Suppressor macrophage treated with lipopolysaccharide for 1 hour (primary cell): ENCODE measurements at regions not wholly inside any gene's neighbourhood (a gene's known extent, or its start where the extent isn't known, plus 50 kb on each side); places are given as distances from the start of the nearest gene placed in this dataset.
A peak's percentile ranks its signal among the peaks of the same experiment; 100 is the strongest.
"Not testable (repeated sequence)": the region's sequence is repeated elsewhere in the genome, so short reads cannot be mapped to it uniquely, and the experiment has no call there.

Experiments
- DNase-seq, 3 donors: peaks; one replicate each; pipeline ENCODE4 v3.0.0-alpha.2; 2020 to 2022

- peak; percentile 69 to 83 (median 79) for DNase-seq
Observed at GRCh38 chrX:151042842-151043241, 59.7 kb downstream of the HMGB3 start.

DNA sequence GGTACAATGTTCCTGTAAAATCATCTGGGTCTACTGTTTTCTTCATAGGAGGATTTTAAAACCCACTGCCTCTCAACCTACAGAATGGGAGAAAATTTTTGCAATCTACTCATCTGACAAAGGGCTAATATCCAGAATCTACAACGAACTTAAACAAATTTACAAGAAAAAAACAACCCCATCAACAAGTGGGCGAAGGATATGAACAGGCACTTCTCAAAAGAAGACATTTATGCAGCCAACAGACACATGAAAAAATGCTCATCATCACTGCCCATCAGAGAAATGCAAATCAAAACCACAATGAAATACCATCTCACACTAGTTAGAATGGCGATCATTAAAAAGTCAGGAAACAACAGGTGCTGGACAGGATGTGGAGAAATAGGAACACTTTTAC is 83.2 kb downstream of the HMGB3 start:
- DNase-seq, result not testable (repeated sequence)

- no peak for DNase-seq
Observed at GRCh38 chrX:151073767-151074166, 90.6 kb downstream of the HMGB3 start.

GRCh38 chrX:151081016-151081415 is 95.4 kb upstream of the GPR50 start:
- no peak for DNase-seq

DNA sequence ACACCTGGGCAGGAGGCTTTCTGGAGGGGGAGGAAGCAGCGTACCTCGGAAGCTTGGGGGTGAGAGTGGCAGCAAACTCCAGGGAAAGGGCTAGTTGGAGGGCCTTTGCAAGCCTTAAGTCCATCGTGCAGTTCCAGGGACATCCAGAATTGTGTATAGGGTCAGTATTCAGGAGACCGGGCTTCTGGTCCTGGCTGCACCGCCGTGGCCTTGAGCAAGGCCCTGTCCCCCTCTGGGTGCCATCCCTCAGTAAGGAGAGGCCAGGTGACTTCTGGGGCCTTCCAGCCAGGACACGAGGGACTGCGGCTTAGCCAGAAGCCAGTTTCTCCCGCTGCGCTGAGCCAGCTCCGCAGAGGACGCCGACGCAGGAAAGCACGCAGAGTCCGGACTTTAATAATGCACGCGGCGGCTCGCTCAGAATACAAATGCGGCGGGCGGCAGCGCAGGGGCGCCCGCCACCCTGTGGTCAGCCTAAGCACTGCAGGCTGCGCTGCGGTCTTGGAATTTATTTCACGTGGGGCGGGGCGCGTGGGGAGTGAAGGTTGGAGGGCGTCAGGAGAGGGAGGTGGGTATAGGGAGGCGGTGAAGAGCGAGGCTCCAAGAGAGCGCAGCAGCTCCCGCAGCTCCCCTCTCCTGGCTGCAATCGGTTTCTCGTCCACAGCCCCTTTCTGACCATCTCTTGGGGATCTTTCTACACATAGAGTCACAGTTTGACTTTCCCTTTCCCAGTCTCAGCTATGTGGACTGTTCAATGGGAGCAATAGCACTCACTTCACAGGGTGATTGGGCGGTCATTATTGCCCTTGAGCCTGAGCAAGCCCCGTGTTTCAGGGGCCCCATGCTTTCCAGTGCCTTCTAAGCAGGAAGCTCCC is 94.1 kb upstream of the GPR50 start:
- peak; percentile 65 to 80 (median 75) for DNase-seq

- DNase-seq, result no peak
Observed at GRCh38 chrX:151084454-151084853, 91.9 kb upstream of the GPR50 start.

DNA sequence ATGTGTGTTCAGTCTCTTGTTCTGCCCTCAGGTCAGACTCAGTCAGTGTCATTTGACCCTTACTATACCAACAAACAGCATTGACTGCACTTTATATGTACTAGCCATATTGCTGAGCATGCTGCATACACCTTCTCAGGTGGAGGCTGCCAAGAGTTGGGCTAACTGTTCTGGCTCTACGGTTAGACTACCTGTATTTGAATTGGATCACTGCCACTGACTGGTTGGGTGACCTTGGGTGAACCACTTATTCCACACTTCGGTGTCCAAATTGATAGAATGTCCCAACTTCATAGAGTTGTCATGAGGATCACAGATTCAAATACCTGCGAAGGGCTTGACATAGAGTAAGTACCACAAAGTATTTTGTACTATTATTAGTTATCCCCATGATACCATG is 91.2 kb upstream of the GPR50 start:
- no peak for DNase-seq

- DNase-seq, result no peak
Observed at GRCh38 chrX:151088221-151088620, 88.2 kb upstream of the GPR50 start.

- peak; percentile 18 to 35 (median 31) for DNase-seq
Observed at GRCh38 chrX:151099001-151099400, 77.4 kb upstream of the GPR50 start.

DNA sequence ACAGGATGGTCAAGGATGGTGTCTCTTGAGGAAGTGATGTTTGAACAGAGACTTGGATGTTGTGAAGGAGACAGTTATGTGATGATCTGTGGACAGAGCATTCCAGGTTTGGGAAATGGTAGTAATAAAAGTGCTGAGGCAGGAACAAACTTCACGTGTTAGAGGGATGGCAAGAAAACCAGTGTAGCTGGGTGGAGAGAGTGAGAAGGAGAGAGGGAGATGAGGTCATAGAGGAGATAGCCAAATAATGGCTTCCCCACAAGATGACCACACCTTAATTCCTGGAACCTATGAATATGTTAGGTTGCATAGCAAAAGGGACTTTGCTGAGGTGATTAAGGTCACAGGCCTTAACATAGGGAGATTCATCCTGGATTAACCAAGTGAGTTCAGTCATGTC is 75.6 kb upstream of the GPR50 start:
- no peak for DNase-seq

- DNase-seq, result not testable (repeated sequence)
Observed at GRCh38 chrX:151113200-151113599, 63.2 kb upstream of the GPR50 start.
